ENCODE measurements at regions not wholly inside any gene's neighbourhood (a gene's known extent, or its start where the extent isn't known, plus 50 kb on each side); places are given as distances from the start of the nearest gene placed in this dataset.

DNA sequence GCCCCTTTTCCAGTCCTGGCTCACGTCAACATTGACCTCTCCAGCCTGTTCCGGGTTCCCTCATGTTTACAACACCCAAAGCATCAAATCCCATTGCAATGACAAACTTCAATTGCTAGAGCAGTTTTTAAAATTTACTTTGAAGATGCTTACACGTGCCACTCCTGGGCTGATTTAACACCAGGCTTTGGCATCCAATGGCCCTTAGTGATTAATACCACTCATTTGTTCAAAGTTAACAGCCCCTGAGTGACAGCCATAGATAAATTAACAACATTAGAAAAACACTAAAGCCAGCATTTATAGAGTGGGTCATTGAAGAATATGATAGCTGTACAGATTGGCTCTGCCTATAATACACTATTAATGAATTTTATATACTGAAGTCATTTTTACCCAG lies 135.1 kb downstream of the PMP22 start:
- TF ChIP-seq, protein P1, sequence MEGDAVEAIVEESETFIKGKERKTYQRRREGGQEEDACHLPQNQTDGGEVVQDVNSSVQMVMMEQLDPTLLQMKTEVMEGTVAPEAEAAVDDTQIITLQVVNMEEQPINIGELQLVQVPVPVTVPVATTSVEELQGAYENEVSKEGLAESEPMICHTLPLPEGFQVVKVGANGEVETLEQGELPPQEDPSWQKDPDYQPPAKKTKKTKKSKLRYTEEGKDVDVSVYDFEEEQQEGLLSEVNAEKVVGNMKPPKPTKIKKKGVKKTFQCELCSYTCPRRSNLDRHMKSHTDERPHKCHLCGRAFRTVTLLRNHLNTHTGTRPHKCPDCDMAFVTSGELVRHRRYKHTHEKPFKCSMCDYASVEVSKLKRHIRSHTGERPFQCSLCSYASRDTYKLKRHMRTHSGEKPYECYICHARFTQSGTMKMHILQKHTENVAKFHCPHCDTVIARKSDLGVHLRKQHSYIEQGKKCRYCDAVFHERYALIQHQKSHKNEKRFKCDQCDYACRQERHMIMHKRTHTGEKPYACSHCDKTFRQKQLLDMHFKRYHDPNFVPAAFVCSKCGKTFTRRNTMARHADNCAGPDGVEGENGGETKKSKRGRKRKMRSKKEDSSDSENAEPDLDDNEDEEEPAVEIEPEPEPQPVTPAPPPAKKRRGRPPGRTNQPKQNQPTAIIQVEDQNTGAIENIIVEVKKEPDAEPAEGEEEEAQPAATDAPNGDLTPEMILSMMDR (IDR thresholded peaks at IDR 0.05) = no peak
- TF ChIP-seq POLR2A (IDR thresholded peaks at IDR 0.05) = no peak
